GM23338 (cell line): ENCODE measurements at regions not wholly inside any gene's neighbourhood (a gene's known extent, or its start where the extent isn't known, plus 50 kb on each side); places are given as distances from the start of the nearest gene placed in this dataset.

Source experiments
- ATAC-seq: fragments of 200-7000 bp; cut with Tn5 transposase; 3 replicates; pipeline ENCODE4 v1.9.1; 2020
- DNase-seq: peaks from one replicate; pipeline ENCODE4 v3.0.0-alpha.2; 2015; ENCODE audit warnings: low spot score
- H2AFZ ChIP-seq: fragments of 200-600 bp; sonication (generic); 2 replicates; pipeline ENCODE4 v1.8.0; 2016; ENCODE audit warnings: antibody characterized with exemption, mild to moderate bottlenecking, moderate library complexity
- H3F3A ChIP-seq: fragments of 200-600 bp; sonication (generic); replicated peaks from 2 replicates; pipeline ENCODE4 v1.8.0; 2017; ENCODE audit warnings: antibody characterized with exemption, mixed run types, low read depth
- H3K27ac ChIP-seq: fragments of 200-600 bp; sonication (generic); 2 replicates; pipeline ENCODE4 v1.6.1; 2016; ENCODE audit warnings: low read depth
- H3K27me3 ChIP-seq: fragments of 200-600 bp; sonication (generic); 2 replicates; pipeline ENCODE4 v1.8.0; 2016; ENCODE audit warnings: mild to moderate bottlenecking, mixed run types, moderate library complexity; ENCODE audit not compliant: insufficient read depth
- H3K36me3 ChIP-seq: fragments of 200-600 bp; sonication (generic); 2 replicates; pipeline ENCODE4 v1.8.0; 2016; ENCODE audit warnings: mild to moderate bottlenecking; ENCODE audit not compliant: insufficient read depth
- H3K4me1 ChIP-seq: fragments of 200-600 bp; sonication (generic); 2 replicates; pipeline ENCODE4 v1.8.0; 2016; ENCODE audit warnings: mild to moderate bottlenecking, moderate library complexity; ENCODE audit not compliant: insufficient read depth
- H3K4me2 ChIP-seq: fragments of 200-600 bp; sonication (generic); 2 replicates; pipeline ENCODE4 v1.7.1; 2017; ENCODE audit warnings: mixed run types
- H3K4me3 ChIP-seq: fragments of 200-600 bp; sonication (generic); 2 replicates; pipeline ENCODE4 v1.6.1; 2016; ENCODE audit warnings: mixed run types
- H3K79me2 ChIP-seq: fragments of 200-600 bp; sonication (generic); replicated peaks from 2 replicates; pipeline ENCODE4 v1.8.0; 2017; ENCODE audit warnings: mild to moderate bottlenecking; ENCODE audit not compliant: insufficient read depth
- H3K9me2 ChIP-seq: fragments of 200-600 bp; sonication (generic); 2 replicates; pipeline ENCODE4 v1.8.0; 2017; ENCODE audit not compliant: insufficient read depth
- H4K20me1 ChIP-seq: fragments of 200-600 bp; sonication (generic); replicated peaks from 2 replicates; pipeline ENCODE4 v1.8.0; 2017; ENCODE audit warnings: mild to moderate bottlenecking; ENCODE audit not compliant: insufficient read depth
- H3K27ac Mint-ChIP-seq: 2 replicates; pipeline ENCODE4 v1.8.0; 2020; ENCODE audit warnings: inconsistent platforms, mild to moderate bottlenecking, moderate library complexity, mixed read lengths
- H3K27me3 Mint-ChIP-seq: 3 replicates; pipeline ENCODE4 v1.8.0; 2022; ENCODE audit warnings: low read depth, mild to moderate bottlenecking, moderate library complexity, mixed read lengths, inconsistent platforms; ENCODE audit not compliant: insufficient read depth, poor library complexity
- H3K36me3 Mint-ChIP-seq: 3 replicates; pipeline ENCODE4 v1.8.0; 2021; ENCODE audit warnings: low read depth, mild to moderate bottlenecking, inconsistent platforms, moderate library complexity, mixed read lengths
- H3K4me1 Mint-ChIP-seq: 3 replicates; pipeline ENCODE4 v1.8.0; 2020; ENCODE audit warnings: mild to moderate bottlenecking, inconsistent platforms, mixed read lengths
- H3K4me3 Mint-ChIP-seq: 3 replicates; pipeline ENCODE4 v1.8.0; 2021; ENCODE audit warnings: moderate library complexity, mild to moderate bottlenecking, inconsistent platforms, mixed read lengths
- H3K9me3 Mint-ChIP-seq: 3 replicates; pipeline ENCODE4 v1.8.0; 2020; ENCODE audit warnings: moderate library complexity, mild to moderate bottlenecking, inconsistent platforms, mixed read lengths
- CREB1 ChIP-seq: fragments of 250-450 bp; sonication (Bioruptor Pico); IDR thresholded peaks from 2 replicates; pipeline ENCODE4 v1.5.0; 2020; ENCODE audit warnings: low read depth, mild to moderate bottlenecking, moderate library complexity
- CTCF ChIP-seq, 2 experiments: fragments of 200-600 bp in 1 of 2; sonication (generic) in 1 of 2; conservative IDR thresholded peaks; 2 replicates each; pipeline versions ENCODE4 v1.5.1 to v1.6.1; 2016 to 2017; ENCODE audit warnings: antibody characterized with exemption in 2 of 2, low read depth in 2 of 2, mild to moderate bottlenecking in 2 of 2, moderate library complexity in 1 of 2
- ETS1 ChIP-seq: IDR thresholded peaks from 2 replicates; pipeline ENCODE4 v1.6.1; 2016; ENCODE audit warnings: antibody characterized with exemption
- EZH2 ChIP-seq: fragments of 200-600 bp; sonication (generic); IDR thresholded peaks from one replicate; pipeline ENCODE4 v1.8.0; 2017; ENCODE audit warnings: antibody characterized with exemption, mild to moderate bottlenecking, low read depth; ENCODE audit not compliant: unreplicated experiment
- EZH2phosphoT487 ChIP-seq: fragments of 200-600 bp; sonication (generic); IDR thresholded peaks from one replicate; pipeline ENCODE4 v1.8.1; 2018; ENCODE audit warnings: antibody characterized with exemption; ENCODE audit not compliant: unreplicated experiment
- JUNB ChIP-seq: IDR thresholded peaks from one replicate; pipeline ENCODE4 v1.6.1; 2016; ENCODE audit warnings: antibody characterized with exemption; ENCODE audit not compliant: unreplicated experiment
- NANOG ChIP-seq: IDR thresholded peaks from 2 replicates; pipeline ENCODE4 v1.6.1; 2016; ENCODE audit warnings: antibody characterized with exemption, borderline replicate concordance
- POLR2AphosphoS5 ChIP-seq: IDR thresholded peaks from 2 replicates; pipeline ENCODE4 v1.6.1; 2016; ENCODE audit warnings: antibody characterized with exemption, low read depth
- REST ChIP-seq: IDR thresholded peaks from one replicate; pipeline ENCODE4 v1.6.1; 2018; ENCODE audit warnings: antibody characterized with exemption; ENCODE audit not compliant: unreplicated experiment
- STAT1 ChIP-seq: IDR thresholded peaks from one replicate; pipeline ENCODE4 v1.6.1; 2016; ENCODE audit warnings: antibody characterized with exemption; ENCODE audit not compliant: unreplicated experiment
- ZNF114 ChIP-seq: fragments of 250-450 bp; sonication (Bioruptor Pico); IDR thresholded peaks from 2 replicates; pipeline ENCODE4 v1.5.0; 2020; ENCODE audit warnings: mild to moderate bottlenecking, moderate library complexity
- ZNF331 ChIP-seq: fragments of 250-450 bp; sonication (Bioruptor Pico); IDR thresholded peaks from 2 replicates; pipeline ENCODE4 v1.5.0; 2020; ENCODE audit warnings: low read depth, mild to moderate bottlenecking, moderate library complexity
- ZNF462 ChIP-seq: fragments of 250-450 bp; sonication (Bioruptor Pico); IDR thresholded peaks from 2 replicates; pipeline ENCODE4 v1.5.0; 2020; ENCODE audit warnings: mild to moderate bottlenecking, moderate library complexity

DNA sequence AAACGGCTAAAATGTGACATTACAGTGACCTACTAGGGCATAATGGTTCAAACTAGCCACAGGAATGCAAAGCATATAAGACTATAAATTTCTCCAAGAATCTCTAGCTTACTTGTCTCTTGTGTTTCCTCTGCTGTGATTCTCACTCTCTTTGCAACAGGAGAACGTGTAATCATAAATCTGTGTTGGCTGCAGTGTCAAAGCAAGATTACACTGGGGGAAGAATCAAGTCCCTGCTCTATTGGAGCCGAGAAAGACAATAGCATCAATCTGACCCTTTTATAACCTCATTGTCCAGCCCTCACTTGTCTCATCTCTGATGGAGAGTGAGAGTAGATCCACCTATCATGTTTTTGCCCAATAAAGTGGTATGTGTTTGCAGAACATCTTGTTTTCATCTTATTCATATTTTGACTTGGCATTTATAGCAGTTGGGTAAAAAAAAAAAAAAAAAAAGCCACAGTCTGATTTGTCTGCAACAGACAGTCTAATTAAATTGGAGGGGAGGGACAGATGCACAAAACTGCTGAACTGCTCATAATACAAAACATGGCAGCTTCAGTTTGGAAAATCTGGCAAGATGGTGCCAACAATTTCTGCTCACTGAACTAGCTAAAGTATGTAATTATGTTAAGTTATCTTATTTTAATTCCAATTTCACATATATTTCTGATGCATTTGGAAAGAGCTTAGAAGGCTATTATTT is 165.0 kb upstream of the GABRA2 start:
- Histone ChIP-seq H3F3A (no peaks in the 10 kb centered on the region), H3K36me3 (no peaks in the 10 kb centered on the region), H3K4me3 (no peak overlapping the region), H2AFZ (no peak overlapping the region), H3K4me2 (no peak overlapping the region), H3K27ac (no peak overlapping the region), H3K9me2 (no peaks in the 10 kb centered on the region), H3K27me3 (no peaks in the 10 kb centered on the region), H4K20me1 (no peaks in the 10 kb centered on the region), H3K4me1 (peaks cover 14% of the 10 kb centered on the region), H3K79me2 (no peaks in the 10 kb centered on the region)
- H3K36me3 Mint-ChIP-seq = peaks cover 7% of the 10 kb centered on the region
- no peak overlapping the region for H3K4me3 Mint-ChIP-seq
- TF ChIP-seq NANOG (no peak), JUNB (no peak), EZH2 (no peak), ZNF331 (CRISPR knock-in tag) (no peak), POLR2AphosphoS5 (no peak), REST (no peak), CTCF (conservative IDR thresholded peaks at IDR 0.05; ENCODE audit: low read depth in 2 of 2) (no peak), EZH2phosphoT487 (no peak), CREB1 (CRISPR knock-in tag) (no peak), ZNF114 (CRISPR knock-in tag) (no peak), ETS1 (no peak), STAT1 (no peak), ZNF462 (CRISPR knock-in tag) (no peak)
- no peaks in the 10 kb centered on the region for H3K27me3 Mint-ChIP-seq
- peaks cover 76% of the 10 kb centered on the region for H3K9me3 Mint-ChIP-seq
- no peaks in the 10 kb centered on the region for H3K4me1 Mint-ChIP-seq
- ATAC-seq = no peak
- no peak overlapping the region for H3K27ac Mint-ChIP-seq
- no peak for DNase-seq
